Dendritic cell treated with granulocyte-macrophage colony-stimulating factor and Interleukin-4, amounts not matched to agents 40 ng/mL and 50 ng/mL, for 4 days (primary cell): ENCODE measurements at regions not wholly inside any gene's neighbourhood (a gene's known extent, or its start where the extent isn't known, plus 50 kb on each side); places are given as distances from the start of the nearest gene placed in this dataset.

Experiments
- H3K27ac Mint-ChIP-seq: one replicate; pipeline ENCODE4 v1.8.0; 2022; ENCODE audit warnings: mild to moderate bottlenecking, mixed read lengths
- H3K27me3 Mint-ChIP-seq: one replicate; pipeline ENCODE4 v1.8.0; 2022; ENCODE audit warnings: mild to moderate bottlenecking, mixed read lengths
- H3K36me3 Mint-ChIP-seq: one replicate; pipeline ENCODE4 v1.8.0; 2022; ENCODE audit warnings: low read depth, mixed read lengths
- H3K4me1 Mint-ChIP-seq: one replicate; pipeline ENCODE4 v1.8.0; 2022; ENCODE audit warnings: low read depth, mixed read lengths
- H3K4me3 Mint-ChIP-seq: one replicate; pipeline ENCODE4 v1.8.0; 2022; ENCODE audit warnings: mild to moderate bottlenecking, moderate library complexity, mixed read lengths
- H3K9me3 Mint-ChIP-seq: one replicate; pipeline ENCODE4 v1.8.0; 2022; ENCODE audit warnings: mixed read lengths
- intact Hi-C: fragments of 100-400 bp; cut with micrococcal nuclease; formaldehyde crosslinking; loops from one replicate; pipeline ENCODE4 v1.15.0; 2022

GRCh38 chr16:11481987-11482386, 104.7 kb downstream of the LITAF start:
- Mint-ChIP-seq H3K27me3 (peaks cover 6% of the 10 kb centered on the region), H3K4me1 (no peaks in the 10 kb centered on the region), H3K4me3 (no peak overlapping the region), H3K36me3 (no peaks in the 10 kb centered on the region), H3K27ac (no peak overlapping the region), H3K9me3 (peaks cover 39% of the 10 kb centered on the region)
- intact Hi-C loops, result no loop called here

- Mint-ChIP-seq H3K27ac (no peak overlapping the region), H3K4me3 (no peak overlapping the region), H3K36me3 (no peaks in the 10 kb centered on the region), H3K4me1 (no peaks in the 10 kb centered on the region), H3K9me3 (peaks cover 39% of the 10 kb centered on the region), H3K27me3 (peaks cover 6% of the 10 kb centered on the region)
- intact Hi-C loops, result no loop called here
These were observed 103.6 kb downstream of the LITAF start for GRCh38 chr16:11482946-11483748.

- no peak overlapping the region for H3K4me3 Mint-ChIP-seq
- H3K9me3 Mint-ChIP-seq, result peaks cover 39% of the 10 kb centered on the region
- no peaks in the 10 kb centered on the region for H3K4me1 Mint-ChIP-seq
- no peaks in the 10 kb centered on the region for H3K36me3 Mint-ChIP-seq
- intact Hi-C loops, result no loop called here
- H3K27me3 Mint-ChIP-seq, result peaks cover 6% of the 10 kb centered on the region
- no peak overlapping the region for H3K27ac Mint-ChIP-seq
These were observed 101.9 kb downstream of the LITAF start for GRCh38 chr16:11484691-11485258.

- Mint-ChIP-seq H3K27me3 (peaks cover 8% of the 10 kb centered on the region), H3K4me3 (no peak overlapping the region), H3K36me3 (no peaks in the 10 kb centered on the region), H3K27ac (no peak overlapping the region), H3K4me1 (no peaks in the 10 kb centered on the region), H3K9me3 (peaks cover 43% of the 10 kb centered on the region)
- intact Hi-C loops, result no loop called here
These were observed 101.0 kb downstream of the LITAF start for GRCh38 chr16:11485676-11486075.

GRCh38 chr16:11487289-11487688, 99.4 kb downstream of the LITAF start:
- intact Hi-C loops, result no loop called here
- Mint-ChIP-seq H3K36me3 (no peaks in the 10 kb centered on the region), H3K27me3 (peaks cover 5% of the 10 kb centered on the region), H3K4me3 (no peak overlapping the region), H3K4me1 (no peaks in the 10 kb centered on the region), H3K27ac (no peak overlapping the region), H3K9me3 (peaks cover 42% of the 10 kb centered on the region)

- Mint-ChIP-seq H3K4me1 (no peaks in the 10 kb centered on the region), H3K36me3 (no peaks in the 10 kb centered on the region), H3K27me3 (peaks cover 5% of the 10 kb centered on the region), H3K27ac (no peak overlapping the region), H3K4me3 (no peak overlapping the region), H3K9me3 (peaks cover 33% of the 10 kb centered on the region)
- intact Hi-C loops, result no loop called here
These were observed 98.4 kb downstream of the LITAF start for GRCh38 chr16:11488304-11488703.

- H3K27me3 Mint-ChIP-seq, result peaks cover 6% of the 10 kb centered on the region
- no peaks in the 10 kb centered on the region for H3K36me3 Mint-ChIP-seq
- intact Hi-C loops, result no loop called here
- H3K4me1 Mint-ChIP-seq, result peaks cover 16% of the 10 kb centered on the region
- H3K9me3 Mint-ChIP-seq, result peaks cover 8% of the 10 kb centered on the region
- no peak overlapping the region for H3K4me3 Mint-ChIP-seq
- no peak overlapping the region for H3K27ac Mint-ChIP-seq
These were observed 95.2 kb downstream of the LITAF start for GRCh38 chr16:11491524-11491923.

- Mint-ChIP-seq H3K4me1 (peaks cover 30% of the 10 kb centered on the region), H3K27me3 (peaks cover 6% of the 10 kb centered on the region), H3K36me3 (no peaks in the 10 kb centered on the region), H3K27ac (no peak overlapping the region), H3K4me3 (no peak overlapping the region), H3K9me3 (peaks cover 8% of the 10 kb centered on the region)
- intact Hi-C loops, result no loop called here
These were observed 93.8 kb downstream of the LITAF start for GRCh38 chr16:11492808-11493530.

- Mint-ChIP-seq H3K4me3 (no peak overlapping the region), H3K27me3 (peaks cover 6% of the 10 kb centered on the region), H3K9me3 (peaks cover 8% of the 10 kb centered on the region), H3K4me1 (peaks cover 34% of the 10 kb centered on the region), H3K27ac (no peak overlapping the region), H3K36me3 (no peaks in the 10 kb centered on the region)
- intact Hi-C loops, result no loop called here
These were observed 93.2 kb downstream of the LITAF start for GRCh38 chr16:11493531-11493929.

- H3K9me3 Mint-ChIP-seq, result peaks cover 8% of the 10 kb centered on the region
- no peak overlapping the region for H3K27ac Mint-ChIP-seq
- no peak overlapping the region for H3K4me3 Mint-ChIP-seq
- peaks cover 6% of the 10 kb centered on the region for H3K27me3 Mint-ChIP-seq
- no peaks in the 10 kb centered on the region for H3K36me3 Mint-ChIP-seq
- H3K4me1 Mint-ChIP-seq, result peaks cover 38% of the 10 kb centered on the region
- intact Hi-C loops, result no loop called here
These were observed 92.7 kb downstream of the LITAF start for GRCh38 chr16:11494029-11494428.

GRCh38 chr16:11494433-11494832, 92.3 kb downstream of the LITAF start:
- H3K4me1 Mint-ChIP-seq, result peaks cover 38% of the 10 kb centered on the region
- peaks cover 6% of the 10 kb centered on the region for H3K27me3 Mint-ChIP-seq
- H3K36me3 Mint-ChIP-seq, result no peaks in the 10 kb centered on the region
- H3K27ac Mint-ChIP-seq, result no peak overlapping the region
- no peak overlapping the region for H3K4me3 Mint-ChIP-seq
- peaks cover 8% of the 10 kb centered on the region for H3K9me3 Mint-ChIP-seq
- intact Hi-C loops, result no loop called here

GRCh38 chr16:11495066-11495407, 91.7 kb downstream of the LITAF start:
- H3K4me3 Mint-ChIP-seq, result no peak overlapping the region
- H3K27ac Mint-ChIP-seq, result peak overlapping the region; percentile 62
- H3K4me1 Mint-ChIP-seq, result peaks cover 38% of the 10 kb centered on the region
- no peaks in the 10 kb centered on the region for H3K36me3 Mint-ChIP-seq
- intact Hi-C loops, result no loop called here
- peaks cover 8% of the 10 kb centered on the region for H3K9me3 Mint-ChIP-seq
- H3K27me3 Mint-ChIP-seq, result peaks cover 6% of the 10 kb centered on the region
